GM19099 (cell line): ENCODE measurements at regions not wholly inside any gene's neighbourhood (a gene's known extent, or its start where the extent isn't known, plus 50 kb on each side); places are given as distances from the start of the nearest gene placed in this dataset.

ENCODE experiments used
- POLR2A ChIP-seq: IDR thresholded peaks from 3 replicates; pipeline ENCODE4 v1.6.1; 2011; ENCODE audit warnings: low read depth; ENCODE audit not compliant: insufficient read length; ENCODE audit errors: extremely low read depth

GRCh38 chr2:59733567-59733930 lies 819.9 kb downstream of the BCL11A start:
- TF ChIP-seq POLR2A: no peak

DNA sequence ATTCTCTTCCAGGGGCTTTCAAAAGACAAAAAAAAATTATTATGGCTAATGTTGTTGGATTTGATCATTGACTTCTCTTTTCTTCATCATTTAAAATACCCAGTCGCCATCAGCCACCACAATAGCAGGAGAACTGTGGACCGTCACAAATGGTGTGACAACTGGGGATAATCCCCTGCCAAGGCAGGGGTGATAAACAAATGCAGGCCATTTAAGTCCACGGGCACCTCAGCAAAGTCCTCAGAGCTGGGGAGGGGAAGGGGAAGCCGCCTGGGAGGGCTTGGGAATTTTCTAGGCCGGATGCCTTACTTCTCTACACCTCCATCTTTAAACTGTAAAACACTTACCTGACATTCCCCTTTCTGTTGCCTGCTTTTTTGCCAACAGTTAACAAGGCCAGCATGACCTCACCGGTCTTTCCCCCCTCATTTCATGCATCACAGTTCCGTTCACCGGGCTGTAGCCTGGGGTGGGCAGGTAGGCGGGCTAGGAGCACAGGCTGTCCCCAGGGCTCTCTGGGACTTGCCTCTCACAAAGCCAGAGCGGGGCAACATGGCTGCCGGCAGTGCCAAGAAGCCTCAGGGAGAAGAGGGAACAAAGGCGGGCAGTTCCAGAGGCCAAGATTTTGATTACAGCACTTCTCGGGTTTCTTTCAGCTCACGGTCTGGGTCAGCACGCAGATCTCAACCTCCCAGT lies 820.4 kb downstream of the BCL11A start:
- TF ChIP-seq POLR2A: no peak

DNA sequence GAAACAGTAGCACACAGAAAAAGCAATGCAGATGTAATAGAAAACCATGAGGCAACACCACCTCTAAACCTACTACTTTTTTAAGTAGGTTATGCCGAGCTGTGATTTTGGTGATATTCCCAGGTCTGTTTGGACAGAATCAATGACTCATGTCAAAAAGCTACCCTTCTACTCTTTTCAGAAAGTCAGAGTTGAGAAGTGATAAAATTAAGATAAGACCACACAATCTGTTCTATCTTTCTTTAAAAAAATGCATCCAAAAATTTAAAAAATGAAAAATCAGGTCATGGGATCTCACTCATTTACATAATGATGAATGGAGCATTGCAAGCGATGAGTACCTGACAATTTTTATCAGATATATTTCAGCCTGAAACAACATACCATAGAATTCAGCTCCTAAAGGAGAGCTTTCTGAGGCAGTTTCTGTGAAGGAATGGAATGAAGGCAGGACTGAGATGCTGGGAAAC lies 826.3 kb downstream of the BCL11A start:
- no peak for TF ChIP-seq POLR2A

DNA sequence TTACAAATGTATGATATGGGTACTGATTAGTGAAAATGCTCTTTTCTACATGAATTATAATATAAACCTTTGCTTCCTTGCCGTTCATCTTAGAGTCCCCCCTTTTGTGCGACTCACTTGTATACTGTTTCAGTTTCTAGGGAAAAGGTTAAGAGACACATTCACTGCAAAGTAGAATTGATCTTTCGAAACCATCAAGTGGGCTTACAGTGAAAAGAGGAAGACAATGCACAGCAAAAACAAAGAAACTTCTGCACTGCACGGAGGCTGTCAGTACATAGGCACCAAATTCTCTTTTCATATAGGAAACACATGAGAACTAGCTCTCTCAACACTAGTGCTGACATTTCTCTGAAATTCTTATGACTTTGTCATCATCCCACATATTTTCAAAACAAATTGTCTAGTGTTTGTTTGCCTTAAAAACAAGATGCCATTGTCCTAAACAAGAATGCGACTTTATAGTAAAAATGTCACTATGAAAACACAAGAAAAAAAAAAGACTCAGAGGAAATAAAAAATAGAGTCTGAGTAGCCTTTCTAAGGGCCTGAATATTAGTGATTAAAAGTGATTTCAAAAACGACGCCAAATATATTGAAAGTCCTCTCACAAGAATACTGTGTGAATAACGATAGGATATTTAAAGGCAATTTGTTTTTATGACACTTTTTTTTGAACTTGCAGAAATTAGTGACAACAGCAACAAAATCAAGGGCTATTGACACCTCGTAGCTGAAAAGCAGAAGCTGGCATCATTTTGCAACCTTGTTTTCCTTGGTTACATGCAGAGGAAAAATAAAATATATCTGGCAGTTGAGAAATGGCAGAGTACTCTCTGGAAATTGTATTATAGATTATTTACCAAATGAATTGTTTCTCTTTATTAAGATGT lies 827.0 kb downstream of the BCL11A start:
- no peak for TF ChIP-seq POLR2A

DNA sequence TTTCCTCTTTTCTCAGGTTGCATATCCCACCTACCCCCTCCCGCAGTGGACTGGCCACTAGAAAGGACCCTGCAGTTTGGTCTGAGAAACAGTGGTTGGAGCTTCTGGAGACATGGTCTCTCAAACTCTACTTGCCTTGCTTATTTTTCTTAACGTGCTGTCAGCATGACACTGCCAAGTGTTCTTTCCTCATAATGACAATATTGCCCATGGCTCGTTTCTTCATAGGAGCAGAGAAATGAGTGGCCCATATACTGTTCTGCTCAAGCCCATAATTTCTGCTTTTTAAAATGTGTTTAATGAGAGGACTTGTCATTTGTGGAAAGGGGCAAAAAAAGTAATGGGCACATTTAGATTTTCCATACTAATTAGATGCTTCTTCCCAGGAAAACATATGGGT lies 828.7 kb downstream of the BCL11A start:
- no peak for TF ChIP-seq POLR2A

- TF ChIP-seq POLR2A: no peak
These were observed 833.1 kb downstream of the BCL11A start for GRCh38 chr2:59720296-59720866.

- TF ChIP-seq POLR2A: no peak
These were observed 839.9 kb downstream of the BCL11A start for GRCh38 chr2:59713577-59713976.

DNA sequence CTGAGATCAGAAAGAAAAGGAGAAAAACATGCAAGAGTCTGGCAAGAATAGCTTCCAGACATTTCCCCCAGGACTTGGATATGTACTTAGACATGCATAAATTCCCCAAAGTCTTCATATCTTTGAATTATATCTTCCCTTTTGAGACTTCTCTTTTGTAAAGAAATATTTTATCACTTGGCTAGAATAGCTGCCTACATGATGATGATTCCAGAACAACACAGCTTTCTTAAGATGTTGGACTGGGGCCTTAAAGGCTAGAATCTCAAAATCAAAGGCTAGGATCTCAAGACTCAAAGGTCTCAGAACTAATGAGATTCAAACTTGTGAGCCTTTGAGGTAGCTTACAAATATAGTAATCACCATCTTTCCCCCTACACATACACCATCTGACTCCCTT lies 842.3 kb downstream of the BCL11A start:
- TF ChIP-seq POLR2A: no peak

- no peak for TF ChIP-seq POLR2A
These were observed 846.7 kb downstream of the BCL11A start for GRCh38 chr2:59706729-59707128.

DNA sequence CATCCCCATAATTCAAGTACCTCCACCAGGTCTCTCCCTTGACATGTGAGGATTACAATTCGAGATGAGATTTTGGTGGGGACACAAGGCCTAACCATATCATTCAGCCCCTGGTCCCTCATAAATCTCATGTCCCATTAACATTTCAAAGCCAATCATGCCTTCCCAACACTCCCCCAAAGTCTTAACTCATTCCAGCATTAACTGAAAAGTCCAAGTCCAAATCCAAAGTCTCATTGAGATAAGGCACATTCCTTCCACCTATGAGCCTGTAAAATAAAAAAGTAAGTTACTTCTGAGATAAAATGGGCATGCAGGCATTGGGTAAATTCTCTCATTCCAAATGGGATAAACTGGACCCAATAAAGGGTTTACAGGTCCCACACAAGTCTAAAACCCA lies 849.7 kb downstream of the BCL11A start:
- TF ChIP-seq POLR2A: no peak

GRCh38 chr2:59702026-59702425 lies 851.4 kb downstream of the BCL11A start:
- no peak for TF ChIP-seq POLR2A

- no peak for TF ChIP-seq POLR2A
These were observed 852.0 kb downstream of the BCL11A start for GRCh38 chr2:59701271-59701994.

DNA sequence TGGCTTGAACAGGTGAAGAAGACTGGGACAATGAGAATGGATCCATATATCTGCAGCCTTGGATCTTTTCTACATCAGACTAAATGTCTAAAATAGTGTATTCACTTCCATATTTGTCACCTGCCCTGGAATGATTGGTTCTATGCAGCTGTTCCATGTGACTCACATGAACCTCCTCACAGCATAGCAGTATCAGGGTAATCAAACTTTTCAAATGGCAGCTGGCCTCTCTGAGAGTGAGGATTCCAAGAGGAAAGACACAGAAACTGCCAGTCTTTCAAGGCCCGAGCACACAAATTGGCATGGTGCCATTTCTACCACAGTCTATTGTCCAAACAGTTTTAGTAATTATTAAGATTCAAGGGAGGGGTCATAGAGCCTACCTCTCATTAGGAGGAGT lies 859.3 kb downstream of the BCL11A start:
- no peak for TF ChIP-seq POLR2A

DNA sequence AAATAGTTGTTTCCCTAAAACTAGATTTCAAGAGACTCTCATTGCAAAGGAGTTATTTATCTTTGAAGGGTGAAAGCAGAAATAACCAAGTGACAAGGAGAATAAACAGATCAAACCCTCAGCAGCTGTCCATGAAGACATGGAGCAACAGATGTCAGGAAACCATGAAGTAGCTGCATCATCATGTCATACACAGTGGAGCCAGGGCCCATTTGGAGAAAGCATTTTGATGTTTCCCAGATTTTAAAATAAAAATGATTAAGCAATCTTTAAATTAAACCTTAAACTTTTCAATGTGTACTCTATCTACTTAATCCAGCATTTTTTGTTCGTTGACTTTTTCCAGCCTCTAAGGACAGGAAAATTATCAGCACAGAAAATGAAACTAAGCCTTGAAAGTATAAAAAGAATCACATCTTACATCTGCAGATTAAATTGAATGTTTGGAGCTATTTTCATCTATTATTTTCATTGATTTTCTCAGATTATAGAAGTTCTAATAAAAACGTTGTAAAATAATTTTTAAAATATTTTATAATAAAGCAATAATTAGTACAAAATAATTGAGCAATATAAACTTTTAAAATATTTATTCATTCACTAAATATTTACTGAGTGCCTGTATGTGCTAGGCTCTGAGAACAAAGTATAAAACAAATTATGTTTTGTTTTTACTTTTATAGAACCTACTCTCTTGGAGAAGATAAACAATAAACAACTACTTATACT lies 860.1 kb downstream of the BCL11A start:
- no peak for TF ChIP-seq POLR2A
